ENCODE measurements at regions not wholly inside any gene's neighbourhood (a gene's known extent, or its start where the extent isn't known, plus 50 kb on each side); places are given as distances from the start of the nearest gene placed in this dataset.

- ChIA-PET POLR2A (no interaction called here), CTCF (no interaction called here)
- TF ChIP-seq, protein P1, sequence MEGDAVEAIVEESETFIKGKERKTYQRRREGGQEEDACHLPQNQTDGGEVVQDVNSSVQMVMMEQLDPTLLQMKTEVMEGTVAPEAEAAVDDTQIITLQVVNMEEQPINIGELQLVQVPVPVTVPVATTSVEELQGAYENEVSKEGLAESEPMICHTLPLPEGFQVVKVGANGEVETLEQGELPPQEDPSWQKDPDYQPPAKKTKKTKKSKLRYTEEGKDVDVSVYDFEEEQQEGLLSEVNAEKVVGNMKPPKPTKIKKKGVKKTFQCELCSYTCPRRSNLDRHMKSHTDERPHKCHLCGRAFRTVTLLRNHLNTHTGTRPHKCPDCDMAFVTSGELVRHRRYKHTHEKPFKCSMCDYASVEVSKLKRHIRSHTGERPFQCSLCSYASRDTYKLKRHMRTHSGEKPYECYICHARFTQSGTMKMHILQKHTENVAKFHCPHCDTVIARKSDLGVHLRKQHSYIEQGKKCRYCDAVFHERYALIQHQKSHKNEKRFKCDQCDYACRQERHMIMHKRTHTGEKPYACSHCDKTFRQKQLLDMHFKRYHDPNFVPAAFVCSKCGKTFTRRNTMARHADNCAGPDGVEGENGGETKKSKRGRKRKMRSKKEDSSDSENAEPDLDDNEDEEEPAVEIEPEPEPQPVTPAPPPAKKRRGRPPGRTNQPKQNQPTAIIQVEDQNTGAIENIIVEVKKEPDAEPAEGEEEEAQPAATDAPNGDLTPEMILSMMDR (IDR thresholded peaks at IDR 0.05; ENCODE audit: insufficient read depth, low read depth, low read length), result no peak
- DNase-seq (ENCODE audit: low read depth), result no peak
- H3K4me3 ChIP-seq (ENCODE audit: low read depth, low read length), result no peak overlapping the region
- no peaks in the 10 kb centered on the region for H3K36me3 ChIP-seq (ENCODE audit: control insufficient read depth, insufficient read depth, low read length)
- H3K27me3 ChIP-seq (ENCODE audit: control insufficient read depth, insufficient read depth, low read length), result no peaks in the 10 kb centered on the region
These were observed 172.5 kb downstream of the IPMK start for GRCh38 chr10:58094985-58095718.

GRCh38 chr10:58091886-58092285 lies 175.8 kb downstream of the IPMK start:
- Histone ChIP-seq H3K36me3 (ENCODE audit: control insufficient read depth, insufficient read depth, low read length) (no peaks in the 10 kb centered on the region), H3K27me3 (ENCODE audit: control insufficient read depth, insufficient read depth, low read length) (no peaks in the 10 kb centered on the region), H3K4me3 (ENCODE audit: low read depth, low read length) (no peak overlapping the region)
- TF ChIP-seq, protein P1 (IDR thresholded peaks at IDR 0.05; ENCODE audit: insufficient read depth, low read depth, low read length), result no peak
- DNase-seq (ENCODE audit: low read depth), result no peak
- ChIA-PET CTCF (no interaction called here), POLR2A (no interaction called here)

GRCh38 chr10:58089739-58090138 lies 178.0 kb downstream of the IPMK start:
- DNase-seq (ENCODE audit: low read depth), result no peak
- ChIA-PET POLR2A (no interaction called here), CTCF (no interaction called here)
- TF ChIP-seq, protein P1 (IDR thresholded peaks at IDR 0.05; ENCODE audit: insufficient read depth, low read depth, low read length), result no peak
- no peaks in the 10 kb centered on the region for H3K36me3 ChIP-seq (ENCODE audit: control insufficient read depth, insufficient read depth, low read length)
- no peak overlapping the region for H3K4me3 ChIP-seq (ENCODE audit: low read depth, low read length)
- no peaks in the 10 kb centered on the region for H3K27me3 ChIP-seq (ENCODE audit: control insufficient read depth, insufficient read depth, low read length)

DNA sequence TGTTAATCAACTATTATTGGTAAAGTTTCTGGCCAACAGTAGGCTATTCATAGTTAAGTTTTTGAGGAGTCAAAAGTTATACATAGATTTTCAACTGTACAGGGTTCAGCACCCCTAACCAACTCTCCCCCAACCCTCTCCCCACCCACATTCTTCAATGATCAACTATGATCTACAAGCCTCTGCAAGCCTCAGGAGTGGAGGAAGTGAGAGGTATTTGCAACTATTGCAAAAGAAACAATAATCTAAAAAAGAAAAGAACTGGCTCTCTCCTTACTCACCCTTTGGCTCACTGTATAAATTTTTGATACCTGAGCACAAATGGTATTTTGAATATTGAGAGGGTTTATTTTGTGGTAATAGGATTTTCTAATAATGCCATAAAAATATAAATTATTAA lies 179.8 kb downstream of the IPMK start:
- Histone ChIP-seq H3K27me3 (ENCODE audit: control insufficient read depth, insufficient read depth, low read length) (no peaks in the 10 kb centered on the region), H3K4me3 (ENCODE audit: low read depth, low read length) (no peak overlapping the region), H3K36me3 (ENCODE audit: control insufficient read depth, insufficient read depth, low read length) (no peaks in the 10 kb centered on the region)
- CTCF ChIA-PET, result no interaction called here
- POLR2A ChIA-PET, result no interaction called here
- TF ChIP-seq, protein P1 (IDR thresholded peaks at IDR 0.05; ENCODE audit: insufficient read depth, low read depth, low read length), result no peak
- DNase-seq (ENCODE audit: low read depth), result no peak

GRCh38 chr10:58086763-58087150 lies 180.9 kb downstream of the IPMK start:
- DNase-seq (ENCODE audit: low read depth), result no peak
- Histone ChIP-seq H3K4me3 (ENCODE audit: low read depth, low read length) (no peak overlapping the region), H3K36me3 (ENCODE audit: control insufficient read depth, insufficient read depth, low read length) (no peaks in the 10 kb centered on the region), H3K27me3 (ENCODE audit: control insufficient read depth, insufficient read depth, low read length) (no peaks in the 10 kb centered on the region)
- TF ChIP-seq, protein P1 (IDR thresholded peaks at IDR 0.05; ENCODE audit: insufficient read depth, low read depth, low read length), result no peak
- CTCF ChIA-PET, result no interaction called here
- POLR2A ChIA-PET, result no interaction called here
